GM21360 (cell line): ENCODE measurements at regions not wholly inside any gene's neighbourhood (a gene's known extent, or its start where the extent isn't known, plus 50 kb on each side); places are given as distances from the start of the nearest gene placed in this dataset.
"Not testable (repeated sequence)": the region's sequence is repeated elsewhere in the genome, so short reads cannot be mapped to it uniquely, and the experiment has no call there.

Source experiments
- ATAC-seq: cut with Tn5 transposase; IDR thresholded peaks from one replicate; pipeline ENCODE4 v1.9.1; 2021; ENCODE audit warnings: mild to moderate bottlenecking, moderate library complexity; ENCODE audit not compliant: unreplicated experiment

DNA sequence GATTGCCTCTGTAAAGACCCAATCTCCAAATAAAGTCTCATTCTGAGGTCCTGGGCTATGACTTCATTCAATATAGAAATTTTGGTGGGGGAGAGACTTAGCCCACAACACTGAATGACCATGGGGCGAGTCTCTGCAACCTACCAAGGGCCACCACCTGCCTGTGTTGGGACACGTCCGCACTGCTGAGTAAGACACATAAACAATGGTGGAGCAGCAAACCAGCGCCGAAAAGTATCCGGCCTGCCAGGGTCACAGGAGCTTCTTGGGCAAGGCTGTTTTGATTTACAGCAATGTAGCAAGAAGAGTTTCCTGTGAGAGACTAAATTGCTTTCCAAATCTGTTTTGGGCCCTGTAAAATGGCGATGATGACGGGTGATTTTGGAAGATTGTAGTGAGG is 122.3 kb downstream of the SHANK2 start:
- ATAC-seq = no peak

DNA sequence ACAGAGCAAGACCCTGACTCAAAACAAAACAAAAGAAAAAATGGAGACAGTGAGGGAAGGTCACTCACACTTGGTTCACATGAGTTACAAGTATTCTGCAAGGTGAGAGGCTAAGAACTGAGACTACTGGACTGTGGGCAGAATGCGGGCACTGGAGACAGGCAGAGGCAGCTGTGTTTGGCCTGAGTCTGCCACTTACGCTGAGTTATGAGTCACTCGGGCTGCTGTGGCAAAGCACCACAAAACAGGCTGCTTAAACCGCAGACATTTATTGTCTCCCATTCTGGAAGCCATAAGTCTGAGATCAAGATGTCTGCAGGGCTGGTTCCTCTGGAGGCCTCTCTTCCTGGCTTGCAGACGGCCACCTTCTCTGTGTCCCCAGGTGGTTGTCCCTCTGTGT is 122.8 kb downstream of the SHANK2 start:
- no peak for ATAC-seq

DNA sequence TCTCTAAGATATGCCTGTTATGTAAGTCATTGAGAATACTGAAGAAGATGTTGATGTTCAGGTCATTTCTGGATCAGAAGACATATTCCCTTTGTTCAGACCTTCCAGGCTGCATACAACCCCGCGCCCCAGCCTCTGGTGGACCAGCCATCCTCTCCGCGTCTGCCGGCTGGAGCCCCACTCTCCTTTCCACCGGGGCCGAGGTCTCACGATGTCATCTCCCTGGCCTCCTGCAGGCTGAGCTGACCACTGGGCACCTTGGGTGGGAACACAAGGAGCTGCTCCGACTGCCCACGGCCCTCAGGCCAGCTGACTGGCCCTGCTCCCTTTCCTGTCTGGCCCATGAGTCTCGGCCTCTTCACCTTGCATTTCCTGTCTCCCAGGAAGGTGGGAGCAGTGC is 124.6 kb downstream of the SHANK2 start:
- ATAC-seq = no peak

DNA sequence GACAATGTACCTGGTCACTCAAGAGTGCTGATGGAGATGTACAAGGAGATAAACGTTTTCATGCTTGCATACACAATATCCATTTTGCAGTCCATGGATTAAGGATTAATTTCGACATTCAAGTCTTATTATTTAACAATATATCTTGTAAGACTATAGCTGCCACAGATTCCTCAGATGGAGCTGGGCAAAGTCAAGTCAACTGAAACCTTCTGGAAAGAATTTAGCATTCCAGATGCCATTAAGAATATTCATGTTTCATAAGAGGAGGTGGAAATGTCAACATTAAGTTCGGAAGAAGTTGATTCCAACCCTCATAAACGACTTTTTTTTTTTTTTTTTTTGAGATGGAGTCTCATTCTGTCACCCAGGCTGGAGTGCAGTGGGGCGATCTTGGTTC is 126.0 kb downstream of the SHANK2 start:
- not testable (repeated sequence) for ATAC-seq

DNA sequence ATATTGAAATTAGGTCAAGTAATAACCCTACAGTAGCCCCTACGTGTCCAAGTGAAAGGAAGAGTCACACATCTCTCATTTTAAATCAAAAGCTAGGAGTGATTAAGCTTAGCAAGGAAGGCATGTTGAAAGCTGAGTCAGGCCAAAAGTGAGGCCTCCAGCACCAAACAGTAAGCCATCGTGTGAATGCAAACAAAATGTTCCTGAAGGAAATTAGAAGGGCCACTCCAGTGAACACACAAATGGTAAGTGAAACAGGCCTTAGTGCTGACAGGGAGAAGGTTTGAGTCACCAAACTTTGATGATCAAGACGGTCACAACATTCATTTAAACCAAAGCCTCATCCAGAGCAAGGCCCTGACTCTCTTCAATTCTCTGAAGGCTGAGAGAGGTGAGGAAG is 127.2 kb downstream of the SHANK2 start:
- no peak for ATAC-seq

DNA sequence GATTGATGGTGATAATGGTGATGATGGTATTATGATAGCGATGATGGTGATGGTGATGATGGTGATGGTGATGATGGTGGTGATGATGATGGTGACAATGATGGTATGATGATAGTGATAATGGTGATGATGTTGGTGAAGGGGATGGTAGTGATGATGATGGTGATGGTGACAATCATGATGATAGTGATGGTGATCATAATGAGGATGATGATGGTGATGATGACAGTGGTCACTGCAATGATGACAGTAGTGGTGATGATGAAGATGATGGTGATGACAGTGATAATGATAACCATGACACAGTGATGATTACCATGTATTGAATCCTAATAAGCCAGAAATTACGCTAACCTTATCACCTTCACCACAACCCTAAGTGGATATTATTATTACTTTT is 128.2 kb downstream of the SHANK2 start:
- no peak for ATAC-seq

DNA sequence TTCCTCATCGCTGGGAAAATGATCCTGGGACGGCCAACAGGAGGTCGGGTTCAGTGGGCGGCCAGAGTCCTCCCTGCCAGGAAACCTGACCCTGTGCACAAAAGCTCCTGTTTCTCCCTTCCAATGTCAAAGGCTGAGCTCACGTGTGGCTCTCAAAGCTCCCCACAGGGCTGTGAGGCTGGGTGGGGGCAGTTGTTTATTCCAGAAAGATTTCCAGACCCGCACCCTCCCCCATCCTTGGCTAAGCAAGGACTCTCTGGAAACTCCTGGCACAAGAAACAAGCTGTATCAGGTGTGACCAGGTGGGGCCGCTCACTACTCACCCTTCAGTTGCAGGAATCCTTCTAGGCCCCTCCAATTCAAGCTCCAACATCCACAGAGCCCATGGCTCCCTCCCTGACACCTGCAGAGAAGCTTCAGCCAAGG is 131.9 kb downstream of the SHANK2 start:
- ATAC-seq = no peak

DNA sequence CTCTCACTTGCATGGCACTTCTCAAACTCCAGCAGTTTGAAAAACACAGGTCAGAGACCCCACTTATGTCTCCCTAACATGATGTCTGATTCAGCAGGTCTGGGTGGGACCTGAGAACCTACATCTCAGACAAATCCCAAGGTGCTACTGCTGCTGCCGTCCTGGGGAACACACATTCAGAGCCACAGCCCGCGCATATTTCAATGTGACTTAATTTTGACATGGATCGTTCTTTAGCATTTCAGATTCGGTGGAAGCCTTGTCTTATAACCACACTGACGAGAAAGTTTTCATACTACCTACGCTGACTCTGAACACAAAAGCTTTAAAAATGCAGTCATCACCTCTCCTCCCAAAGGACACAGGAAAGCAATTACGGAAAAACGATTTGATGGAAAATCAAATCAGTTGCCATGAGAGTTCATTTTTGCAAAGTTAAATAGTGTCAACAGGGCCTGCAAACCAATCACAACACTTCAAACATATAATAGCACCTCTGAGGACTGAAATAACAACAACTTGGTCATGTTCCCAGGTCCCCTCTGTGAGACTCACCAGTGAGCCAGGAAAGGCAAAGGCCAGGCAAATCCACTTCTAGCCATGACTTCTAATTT is 132.6 kb downstream of the SHANK2 start:
- no peak for ATAC-seq

DNA sequence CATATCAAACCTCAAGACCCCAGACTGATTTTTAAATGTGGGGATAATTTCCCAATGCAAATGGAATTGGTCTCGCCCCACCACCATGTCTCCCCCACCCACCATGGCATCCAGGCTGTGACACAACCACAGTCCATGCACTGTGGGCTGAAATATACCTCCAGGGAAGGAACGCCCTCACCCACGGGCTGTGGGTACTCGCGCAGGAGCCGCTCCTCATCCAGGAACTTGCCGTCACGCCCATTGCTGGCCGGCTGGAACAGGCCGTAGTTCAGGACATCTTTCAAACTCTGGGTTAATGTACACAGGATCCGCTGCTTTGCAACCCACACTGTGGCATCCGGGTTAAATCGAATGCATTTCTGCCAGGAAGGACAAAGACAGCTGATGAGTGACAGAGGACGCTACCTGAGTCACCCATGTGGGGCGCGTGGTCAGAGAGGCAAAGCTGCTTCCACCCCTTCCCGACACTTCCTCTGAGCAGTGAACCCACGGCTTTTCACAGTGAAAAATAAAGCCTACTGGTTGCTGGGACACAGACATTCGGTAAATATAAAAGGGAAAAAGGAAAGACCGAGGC is 133.6 kb downstream of the SHANK2 start:
- no peak for ATAC-seq

DNA sequence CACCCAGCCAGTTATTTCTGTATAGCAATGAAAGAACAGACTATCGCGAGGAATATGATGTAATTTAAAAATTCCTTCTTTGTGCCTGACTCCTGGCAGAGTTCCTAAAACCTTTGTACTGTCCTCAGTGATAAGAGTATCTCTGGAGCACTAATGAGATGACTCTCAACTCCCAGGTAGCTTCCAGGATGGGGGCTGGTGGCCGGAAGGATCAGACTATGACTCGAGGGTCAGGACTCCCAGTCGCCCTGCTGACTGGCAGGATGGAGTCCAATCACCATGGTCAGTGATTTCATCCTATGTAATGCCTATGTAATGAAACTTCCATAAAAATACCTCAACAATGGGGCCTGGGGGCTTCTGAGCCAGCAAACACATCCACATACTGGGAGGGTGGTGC is 135.1 kb downstream of the SHANK2 start:
- no peak for ATAC-seq

DNA sequence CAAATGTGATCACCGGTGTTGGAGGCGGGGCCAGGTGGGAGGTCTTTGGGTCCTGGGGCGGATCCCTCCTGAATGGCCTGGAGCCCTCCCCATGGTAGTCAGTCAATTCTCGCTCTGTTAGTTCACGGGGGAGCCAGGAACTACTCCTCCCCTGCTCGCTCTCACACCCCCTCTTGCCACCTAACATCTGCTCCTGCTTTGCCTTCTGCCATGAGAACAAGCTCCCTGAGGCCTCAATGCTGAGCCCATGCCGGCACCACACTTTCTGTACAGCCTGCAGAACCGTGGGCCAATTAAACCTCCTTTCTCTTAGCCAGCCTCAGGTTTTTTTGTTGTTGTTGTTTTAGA is 135.7 kb downstream of the SHANK2 start:
- no peak for ATAC-seq

DNA sequence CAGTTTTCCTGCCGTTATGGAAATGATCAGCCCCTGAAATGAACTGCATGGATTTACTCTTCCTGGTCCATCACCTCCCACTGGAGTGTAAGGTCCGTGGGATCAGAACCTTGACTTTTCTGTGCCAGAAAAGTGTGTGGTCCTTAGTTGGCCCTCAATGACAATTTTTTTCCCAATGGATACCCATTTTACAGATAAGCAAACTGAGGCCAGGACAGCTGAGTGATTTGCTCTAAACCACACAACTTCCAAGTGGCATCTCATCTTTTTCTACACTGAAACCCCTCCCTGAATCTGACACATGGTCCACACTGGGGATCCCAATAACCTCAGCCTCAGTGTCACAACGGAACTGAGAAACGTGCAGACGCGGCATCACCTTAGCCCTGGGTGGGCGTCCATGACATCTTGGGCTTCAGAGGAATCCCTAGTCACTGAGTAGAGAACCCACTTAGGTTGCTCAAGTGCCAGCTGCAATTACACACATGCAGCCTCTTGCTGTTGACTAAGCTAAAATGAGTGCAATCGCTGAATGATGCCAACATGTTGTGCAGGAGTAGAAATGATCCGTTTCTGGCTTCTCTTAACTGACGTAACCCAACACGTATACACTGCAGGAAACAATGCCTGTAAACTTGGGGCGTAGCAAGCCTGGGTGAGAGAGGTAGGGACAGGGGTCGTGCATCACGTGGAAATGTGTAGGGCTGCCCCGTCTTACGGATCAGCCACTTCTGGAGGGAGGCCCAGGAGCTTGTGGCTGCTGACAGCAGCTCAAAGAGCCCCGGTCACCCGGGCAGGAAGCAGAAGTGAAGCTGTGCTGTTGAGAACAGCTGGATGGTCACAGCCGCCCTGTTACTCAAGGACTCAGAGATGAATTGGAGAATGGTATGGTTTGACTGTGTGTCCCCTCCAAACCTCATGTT is 136.3 kb downstream of the SHANK2 start:
- no peak for ATAC-seq

DNA sequence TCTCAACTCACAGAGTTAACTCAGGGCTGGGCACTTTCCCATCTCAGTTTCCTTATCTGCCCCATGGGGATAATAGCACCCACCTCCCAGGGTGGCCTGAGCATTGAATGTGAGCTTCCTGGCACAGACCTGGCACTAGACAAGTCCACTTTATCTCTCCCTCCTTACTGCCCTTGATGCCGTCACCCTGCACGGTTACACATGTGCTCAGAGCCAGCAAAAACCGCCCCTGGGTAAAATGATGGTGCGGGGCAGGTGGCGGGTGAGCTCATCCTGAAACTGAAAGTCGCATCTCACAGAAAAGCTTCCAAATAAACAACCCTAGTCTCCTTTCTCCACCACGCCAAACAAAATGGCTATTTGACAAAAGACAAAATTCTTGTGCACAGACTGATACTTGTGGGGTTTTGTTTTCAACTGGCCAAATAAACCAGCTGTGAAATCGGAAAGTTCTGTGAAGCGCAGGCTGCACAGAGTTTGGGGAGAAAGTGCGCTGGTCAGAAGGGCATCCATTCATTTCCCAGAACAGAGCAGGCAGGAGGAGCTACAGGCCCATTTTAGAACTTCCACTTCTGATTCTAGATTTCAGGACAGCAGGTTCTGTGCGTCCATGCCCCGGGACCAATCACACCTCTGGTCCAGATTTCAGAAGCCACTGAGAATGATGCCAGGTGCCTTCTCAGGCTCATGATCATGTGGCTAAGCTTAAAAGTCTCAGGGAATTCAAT is 138.1 kb downstream of the SHANK2 start:
- ATAC-seq = no peak

DNA sequence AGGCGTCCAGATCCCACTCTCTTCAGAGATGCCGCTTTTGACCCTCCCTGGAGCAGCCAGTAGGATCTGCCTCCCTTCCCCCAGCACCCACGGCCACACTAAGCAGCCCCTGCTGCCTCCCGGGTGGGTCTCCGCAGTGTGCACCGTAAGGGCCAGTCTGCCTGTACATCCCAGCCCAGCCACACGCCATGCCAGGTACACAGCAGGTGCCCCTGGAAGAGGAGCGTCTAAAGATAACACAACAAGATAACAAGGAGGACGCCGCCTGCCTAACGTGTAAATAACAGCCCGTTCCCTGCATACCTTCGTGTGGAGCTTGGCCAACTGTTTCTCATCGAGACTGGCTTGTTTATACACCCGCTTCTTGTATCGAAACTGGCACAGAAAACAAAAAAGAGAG is 139.4 kb downstream of the SHANK2 start:
- no peak for ATAC-seq

DNA sequence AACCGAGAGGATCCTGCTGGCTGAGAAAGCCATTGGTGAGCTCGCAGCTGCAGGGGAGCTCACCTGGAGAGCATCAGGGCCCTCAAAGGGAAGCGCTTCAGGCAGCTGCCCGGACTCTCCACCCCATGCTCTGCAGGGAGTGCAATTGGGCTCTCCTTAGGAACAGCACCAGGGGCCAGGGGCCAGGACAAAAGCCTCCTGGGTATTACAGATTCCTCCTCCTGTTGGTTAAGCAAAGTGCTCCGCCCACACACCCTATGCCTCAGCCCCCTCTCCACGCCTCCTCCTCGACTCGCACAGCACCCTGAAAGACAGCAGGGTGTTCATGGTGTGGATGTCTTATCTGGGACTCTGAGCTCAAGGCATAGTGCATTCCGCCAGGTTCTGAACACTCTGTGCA is 139.9 kb downstream of the SHANK2 start:
- ATAC-seq = no peak

DNA sequence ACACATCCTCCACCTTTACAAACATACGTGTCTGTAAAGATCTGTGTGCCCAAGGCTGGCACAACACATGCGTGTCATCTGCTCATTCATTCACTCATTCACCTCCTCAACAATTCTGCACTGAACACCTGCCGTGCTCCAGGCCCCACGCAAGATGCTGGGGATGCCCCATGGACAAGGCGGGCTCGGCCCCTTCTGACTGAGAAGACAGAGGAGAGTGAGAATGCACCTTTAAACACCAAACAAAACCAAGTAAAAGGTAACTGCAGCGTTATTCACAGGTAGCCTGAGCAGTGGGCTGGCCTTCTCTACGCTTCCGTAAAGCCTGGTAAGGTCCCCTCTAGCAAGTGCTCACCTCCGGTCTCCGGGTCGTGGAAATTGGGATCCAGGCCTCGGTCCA is 142.8 kb downstream of the SHANK2 start:
- no peak for ATAC-seq

DNA sequence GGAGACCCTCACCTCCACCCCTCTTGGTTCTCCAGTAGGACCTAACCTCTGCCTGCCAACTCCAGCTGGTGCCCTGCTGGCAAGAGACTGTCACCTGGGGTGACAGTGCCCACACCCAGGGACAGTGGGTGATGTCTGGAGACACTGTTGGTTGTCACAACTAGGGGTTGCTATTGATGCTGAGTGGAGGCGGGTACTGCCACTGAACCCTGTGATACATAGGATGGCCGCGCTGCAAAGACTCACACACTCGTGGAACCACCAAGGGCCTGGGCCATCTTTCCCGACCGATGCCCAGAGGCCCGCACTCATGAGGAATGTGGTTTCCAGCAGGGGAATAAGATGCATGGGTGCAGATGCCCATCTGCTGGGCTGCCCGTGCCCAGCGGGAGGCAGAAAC is 143.2 kb downstream of the SHANK2 start:
- no peak for ATAC-seq

DNA sequence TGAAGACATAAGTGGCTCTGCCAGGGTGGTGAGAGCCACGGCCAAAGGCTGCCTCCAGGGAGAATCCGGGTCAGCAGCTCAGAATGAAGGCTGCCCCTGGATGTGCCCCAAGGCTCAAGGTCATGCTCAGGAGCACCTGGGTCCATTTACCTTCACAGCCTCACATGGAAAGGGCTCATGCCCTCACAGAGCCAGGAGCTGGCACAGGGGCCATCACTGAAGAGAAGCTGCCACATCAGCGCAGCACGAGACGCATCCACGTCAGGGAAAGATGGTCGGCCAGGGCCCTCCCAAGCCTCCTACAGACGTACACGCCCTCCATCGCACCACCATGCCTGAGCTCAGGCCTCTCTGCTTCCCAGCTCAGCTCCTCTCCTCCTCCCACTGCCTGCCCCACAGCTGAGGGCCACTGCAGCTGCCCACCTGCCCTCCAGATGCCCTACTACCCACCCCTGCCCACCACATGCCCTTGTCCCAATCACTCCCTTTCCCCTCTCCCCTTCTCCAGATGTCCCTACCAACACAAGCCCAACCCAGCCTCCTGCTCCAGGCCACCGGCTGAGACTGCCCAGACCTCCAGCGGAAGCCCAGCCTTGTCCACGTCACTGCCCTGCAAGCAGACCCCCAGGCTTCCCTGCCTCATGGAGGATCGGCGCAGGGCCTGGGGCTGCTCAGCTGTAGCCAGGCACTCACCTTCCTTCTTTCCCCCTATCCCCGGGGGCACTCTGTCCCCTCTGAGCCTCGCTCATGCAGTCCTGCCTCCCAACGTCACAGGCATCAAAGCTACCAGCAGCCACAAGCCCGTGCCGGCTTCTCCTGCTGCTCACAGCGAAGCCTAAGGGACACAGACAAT is 144.1 kb downstream of the SHANK2 start:
- no peak for ATAC-seq

DNA sequence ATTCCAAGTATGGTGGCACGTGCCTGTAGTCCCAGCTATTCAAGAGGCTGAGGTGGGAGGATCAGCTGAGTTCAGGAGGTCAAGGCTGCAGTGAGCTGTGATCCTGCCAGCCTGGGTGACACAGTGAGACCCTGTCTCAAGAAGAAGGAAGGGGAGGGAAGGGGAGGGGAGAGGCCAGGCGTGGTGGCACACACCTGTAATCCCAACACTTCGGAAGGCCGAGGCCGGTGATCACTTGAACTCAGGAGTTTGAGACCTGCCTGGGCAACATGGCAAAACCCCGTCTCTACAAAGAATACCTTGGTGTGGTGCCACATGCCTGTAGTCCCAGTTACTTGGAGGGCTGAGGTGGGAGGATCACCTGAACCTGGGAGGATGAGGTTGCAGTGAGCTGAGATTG is 145.7 kb downstream of the SHANK2 start:
- no peak for ATAC-seq

DNA sequence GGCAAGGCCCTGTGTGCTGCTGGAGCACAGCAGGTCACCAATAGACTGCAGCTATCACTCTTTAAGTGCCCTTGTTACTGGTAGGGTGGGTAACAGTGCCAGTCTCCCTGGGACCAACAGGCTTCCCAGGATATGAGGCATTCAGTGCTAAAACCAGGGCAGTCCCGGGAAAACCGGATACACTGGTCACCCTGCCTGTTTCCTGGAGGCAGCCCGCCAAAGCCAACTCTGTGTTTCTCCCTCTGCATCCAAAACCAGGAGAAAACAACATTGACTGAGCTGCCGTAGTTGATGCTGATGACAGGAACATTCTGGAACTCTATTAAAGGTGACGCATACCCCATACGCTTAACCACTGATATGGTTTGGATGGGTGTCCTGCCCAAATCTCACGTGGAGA is 149.1 kb downstream of the SHANK2 start:
- ATAC-seq = no peak
